GM19025 (cell line): ENCODE measurements at regions not wholly inside any gene's neighbourhood (a gene's known extent, or its start where the extent isn't known, plus 50 kb on each side); places are given as distances from the start of the nearest gene placed in this dataset.
"Not testable (repeated sequence)": the region's sequence is repeated elsewhere in the genome, so short reads cannot be mapped to it uniquely, and the experiment has no call there.

Experiments used
- ATAC-seq: cut with Tn5 transposase; IDR thresholded peaks from one replicate; pipeline ENCODE4 v1.9.1; 2021; ENCODE audit warnings: mild to moderate bottlenecking, low read depth, moderate library complexity; ENCODE audit not compliant: unreplicated experiment

DNA sequence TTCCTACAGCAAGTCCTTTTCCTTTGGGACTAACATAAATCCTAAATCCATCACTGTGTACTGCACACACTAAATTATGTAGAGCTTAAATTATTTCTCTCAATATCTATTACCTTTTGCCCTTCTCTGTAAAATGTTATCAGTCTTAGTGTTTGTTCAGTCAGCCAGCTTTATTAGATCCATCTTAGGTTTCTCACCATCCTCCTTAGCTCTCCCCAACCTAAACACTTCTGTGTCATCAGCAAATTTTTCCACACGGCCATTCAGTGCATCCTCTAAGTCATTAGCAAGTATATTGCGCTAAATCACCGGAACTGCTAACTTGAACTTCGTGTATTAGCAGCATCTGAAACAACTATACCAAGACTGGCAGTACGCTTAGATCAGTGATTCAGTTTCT lies 142.1 kb upstream of the ZNF438 start:
- ATAC-seq: no peak

DNA sequence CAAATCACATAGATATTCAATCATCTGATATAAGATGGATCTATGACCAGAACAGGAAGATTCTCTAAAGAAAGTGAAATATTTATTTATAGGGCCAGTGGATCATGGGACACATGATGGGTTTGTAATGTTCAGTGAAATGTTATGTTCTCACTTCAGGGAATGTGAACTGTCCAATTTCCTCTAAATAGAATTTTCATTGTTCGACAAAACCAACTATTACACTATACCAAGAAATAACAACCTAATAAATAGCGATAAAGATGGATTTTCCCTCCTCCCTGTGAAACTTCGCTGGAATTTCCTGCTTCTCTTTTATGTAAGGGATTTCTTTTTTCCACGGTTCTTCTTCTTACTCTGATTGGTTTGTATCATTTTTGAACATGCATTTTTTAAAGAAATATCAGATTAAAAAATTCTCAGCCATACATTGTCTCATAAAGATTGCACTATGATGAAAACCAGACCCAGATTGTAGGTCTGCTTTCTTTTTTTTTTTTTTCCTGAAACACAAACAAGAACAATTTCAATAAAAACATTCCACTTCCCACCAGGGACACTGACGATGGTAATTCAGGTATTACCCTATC lies 139.8 kb upstream of the ZEB1 start:
- no peak for ATAC-seq

DNA sequence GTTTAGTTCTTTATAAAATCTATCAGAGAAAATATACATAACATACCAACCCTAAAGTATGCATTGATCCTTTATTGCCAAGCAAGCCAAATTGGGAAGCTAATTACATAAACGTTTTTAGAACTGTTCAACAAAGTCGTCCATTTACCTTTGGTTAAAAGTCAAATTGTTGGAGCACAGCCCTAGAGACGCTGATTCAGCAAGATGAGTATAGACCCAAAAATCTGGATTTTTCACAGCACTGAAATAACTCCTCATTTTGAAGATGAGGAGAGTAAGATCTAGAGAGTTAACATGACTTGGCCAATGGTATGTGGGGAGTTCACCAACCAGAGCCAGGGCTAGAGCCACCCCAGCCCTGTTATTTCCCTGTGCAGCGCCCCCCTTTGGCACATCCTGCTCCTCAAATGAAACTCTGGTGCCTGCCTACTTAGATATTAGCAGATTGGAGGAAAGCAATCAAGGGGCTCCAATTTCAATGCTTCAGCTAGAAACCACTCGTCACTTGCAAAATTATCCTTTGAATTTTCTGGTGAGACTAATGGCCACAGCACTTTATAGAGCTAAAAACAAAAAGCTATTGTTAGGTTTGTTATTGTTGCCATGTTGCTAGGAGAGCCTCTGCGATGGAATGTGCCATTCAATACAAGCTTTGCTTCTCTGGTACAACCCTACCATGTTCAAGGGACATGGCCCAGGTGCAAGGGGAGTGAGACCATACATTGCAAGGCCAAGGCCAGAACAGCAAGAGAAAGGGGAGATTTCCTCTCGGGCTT lies 132.6 kb upstream of the ZEB1 start:
- no peak for ATAC-seq

DNA sequence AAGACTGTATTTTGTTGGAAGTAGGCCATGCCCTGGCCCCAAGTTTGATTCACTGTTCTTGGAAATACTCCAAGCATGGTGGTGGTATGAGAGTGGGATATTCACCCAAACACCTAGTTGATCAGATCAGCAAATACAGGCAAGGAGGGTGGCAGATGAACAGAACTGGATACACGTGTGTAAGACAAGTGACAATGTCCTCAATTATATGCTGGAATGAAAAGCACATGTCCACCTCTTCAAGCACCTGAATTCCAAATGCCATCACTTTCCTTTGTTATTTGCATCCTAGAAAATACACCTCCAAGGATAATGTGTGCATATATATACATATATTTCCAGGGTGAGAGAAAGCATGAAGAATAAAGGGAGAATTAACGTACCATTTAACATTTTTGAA lies 131.8 kb upstream of the ZEB1 start:
- no peak for ATAC-seq

DNA sequence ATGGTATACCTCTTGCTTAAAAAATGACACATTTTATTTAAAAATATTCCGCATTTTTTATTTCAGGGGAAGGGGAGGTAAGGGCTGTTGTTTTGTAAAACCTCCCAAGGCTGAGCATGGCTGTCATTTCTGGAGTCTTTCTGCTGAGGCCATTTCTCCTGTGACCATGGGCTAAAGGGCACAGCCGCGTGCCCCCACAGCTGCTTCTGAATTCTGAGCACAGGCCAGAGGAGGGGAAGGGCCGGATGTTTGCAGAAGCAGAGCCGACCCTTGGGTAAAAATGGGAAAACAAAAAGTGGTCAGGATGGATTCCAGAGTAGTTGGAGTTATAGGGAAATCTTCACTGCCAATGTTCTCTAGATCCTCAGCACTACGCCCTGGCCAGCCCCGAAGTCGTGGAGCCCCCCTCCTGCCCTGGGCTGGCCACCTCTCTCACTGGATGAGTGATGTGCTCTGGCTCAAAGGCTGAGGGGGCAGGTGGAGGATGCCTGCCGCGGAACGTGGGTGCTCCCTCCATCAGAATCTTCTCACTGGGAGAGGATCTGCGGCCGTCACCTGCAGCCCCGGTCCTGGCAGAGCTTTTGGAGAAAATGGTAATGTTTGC lies 131.3 kb upstream of the ZEB1 start:
- ATAC-seq: no peak

DNA sequence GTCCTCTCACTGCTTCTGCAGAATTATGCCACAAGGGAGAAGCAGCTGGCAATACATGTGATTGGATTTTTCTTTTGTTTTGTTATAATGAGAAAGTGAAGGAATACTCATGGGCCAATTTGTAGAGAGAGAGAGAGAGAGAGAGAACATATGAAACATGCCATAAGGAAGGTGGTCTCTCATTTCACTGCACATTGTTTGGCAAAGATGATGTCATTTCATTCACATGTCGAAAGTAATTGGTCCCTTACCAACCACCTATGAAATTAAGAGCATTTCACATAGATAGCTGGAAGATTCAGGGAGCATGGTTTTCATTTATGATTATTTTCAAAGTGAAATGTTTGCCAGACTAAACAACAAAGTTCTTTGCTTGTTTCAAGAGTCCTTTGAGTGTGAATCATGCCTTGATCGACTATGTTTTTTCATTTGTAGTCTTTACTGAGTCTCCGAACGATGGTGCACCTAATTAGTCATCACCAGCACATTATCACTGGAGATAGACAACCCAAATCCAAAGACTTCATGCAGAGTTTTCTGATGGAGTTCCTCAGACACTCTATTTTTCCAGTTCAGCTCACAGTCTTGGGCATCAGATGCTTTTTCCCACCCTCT lies 130.1 kb upstream of the ZEB1 start:
- ATAC-seq: no peak

DNA sequence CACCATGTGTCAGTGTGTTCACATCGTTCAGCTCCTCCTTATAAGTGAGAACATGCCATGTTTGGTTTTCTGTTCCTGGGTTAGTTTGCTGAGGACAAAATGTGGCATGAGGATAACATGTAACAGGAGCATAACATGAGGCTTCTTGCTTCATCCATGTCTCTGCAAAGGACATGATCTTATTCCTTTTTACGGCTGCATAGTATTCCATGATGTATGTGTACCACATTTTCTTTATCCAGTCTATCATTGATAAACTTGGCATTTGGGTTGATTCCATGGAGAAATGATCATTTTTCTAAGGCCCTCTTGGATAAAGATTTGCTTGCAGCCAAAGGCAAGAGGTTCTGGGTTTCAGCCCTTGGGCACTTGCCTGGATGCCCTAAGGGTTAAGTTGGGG lies 128.5 kb upstream of the ZEB1 start:
- no peak for ATAC-seq

DNA sequence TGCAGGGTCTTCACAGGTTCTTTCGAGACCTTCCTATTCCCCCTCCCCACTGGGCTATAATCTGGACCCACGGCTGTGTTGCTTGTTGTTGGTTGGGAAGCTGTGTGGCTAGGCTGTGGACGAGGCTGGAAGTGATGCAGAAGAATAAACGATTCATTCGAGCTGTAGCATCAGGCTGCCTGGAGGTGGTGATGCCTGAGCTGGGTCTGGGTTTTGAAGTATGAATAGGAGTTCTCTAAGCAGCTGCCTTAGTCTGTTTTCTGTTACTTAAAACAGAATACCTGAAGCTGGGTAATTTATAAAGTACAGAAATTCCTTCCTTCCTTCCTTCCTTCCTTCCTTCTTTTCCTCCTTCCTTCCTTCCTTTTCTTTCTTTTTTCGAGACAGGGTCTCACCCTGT lies 126.5 kb upstream of the ZEB1 start:
- ATAC-seq: no peak

DNA sequence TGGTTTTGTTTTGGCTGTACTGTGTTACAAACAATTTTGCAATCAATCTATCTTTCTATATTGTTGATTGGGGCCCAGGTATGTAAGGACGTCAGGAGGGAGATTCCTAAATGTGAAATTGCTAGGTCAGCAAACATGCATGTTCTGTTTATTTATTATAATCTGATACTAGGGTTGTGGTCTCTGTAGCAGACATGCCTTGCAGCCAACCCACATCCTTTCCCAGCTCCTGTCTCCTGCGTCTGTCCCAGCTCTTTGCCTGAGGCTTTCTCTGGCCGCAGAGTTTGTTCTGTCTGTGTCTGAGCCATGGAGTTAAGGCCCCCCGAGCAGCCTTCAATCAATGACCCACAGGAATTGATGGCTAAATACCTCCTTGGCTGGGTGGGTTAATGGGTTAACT lies 124.0 kb upstream of the ZEB1 start:
- ATAC-seq: no peak

DNA sequence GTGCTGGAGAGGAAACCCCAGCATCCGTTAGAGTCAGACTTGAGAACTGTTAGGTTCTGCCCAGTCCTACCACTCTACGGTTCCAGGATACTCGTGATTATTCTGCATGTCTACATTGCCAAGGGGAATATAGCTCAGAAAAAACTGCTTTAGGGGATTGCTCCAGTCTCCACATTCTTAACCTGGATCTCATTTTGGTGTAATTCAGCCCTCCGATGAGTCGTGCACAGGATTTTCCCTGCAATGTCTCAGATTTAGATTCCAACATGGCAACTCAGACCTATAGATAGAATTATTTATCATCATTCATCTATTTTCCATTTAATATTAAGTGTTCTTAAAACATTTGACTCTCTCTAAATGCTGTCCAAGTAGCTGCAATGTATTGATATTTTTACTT lies 121.1 kb upstream of the ZEB1 start:
- no peak for ATAC-seq

DNA sequence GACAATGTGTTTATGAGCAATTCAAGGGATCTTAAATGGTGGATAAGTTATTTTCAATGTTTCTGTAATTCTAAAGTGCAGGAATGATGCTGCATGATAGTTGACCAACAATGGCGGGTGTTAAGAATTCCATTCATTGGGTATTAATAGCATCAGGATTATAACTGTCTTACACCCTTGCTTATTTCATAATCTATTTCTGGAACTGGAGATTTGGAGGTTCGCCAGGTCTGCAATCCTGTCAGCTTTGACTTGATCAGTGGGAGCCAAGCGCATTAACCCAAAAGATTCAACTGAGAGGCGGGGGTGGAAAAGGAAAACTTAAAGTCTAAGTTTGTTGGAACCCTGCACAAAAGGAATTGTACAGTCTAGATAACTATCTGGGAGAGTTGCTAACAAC lies 114.9 kb upstream of the ZEB1 start:
- ATAC-seq: no peak

DNA sequence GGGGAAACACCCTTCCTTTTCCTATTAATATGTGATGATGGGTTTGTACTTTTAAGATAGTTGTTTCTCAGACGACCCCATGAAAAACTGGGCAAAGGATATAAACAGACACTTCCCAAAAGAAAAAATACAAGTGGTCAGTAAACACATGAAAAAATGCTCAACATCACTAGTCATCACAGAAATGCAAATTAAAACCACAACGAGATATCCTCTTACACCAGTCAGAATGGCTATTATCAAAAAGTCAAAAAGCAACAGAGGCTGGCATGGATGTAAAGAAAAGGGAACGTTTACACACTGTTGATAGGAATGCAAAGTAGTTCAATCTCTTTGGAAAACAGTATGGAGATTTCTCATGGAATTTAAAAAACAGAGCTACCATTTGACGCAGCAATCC lies 111.4 kb upstream of the ZEB1 start:
- ATAC-seq: no peak

DNA sequence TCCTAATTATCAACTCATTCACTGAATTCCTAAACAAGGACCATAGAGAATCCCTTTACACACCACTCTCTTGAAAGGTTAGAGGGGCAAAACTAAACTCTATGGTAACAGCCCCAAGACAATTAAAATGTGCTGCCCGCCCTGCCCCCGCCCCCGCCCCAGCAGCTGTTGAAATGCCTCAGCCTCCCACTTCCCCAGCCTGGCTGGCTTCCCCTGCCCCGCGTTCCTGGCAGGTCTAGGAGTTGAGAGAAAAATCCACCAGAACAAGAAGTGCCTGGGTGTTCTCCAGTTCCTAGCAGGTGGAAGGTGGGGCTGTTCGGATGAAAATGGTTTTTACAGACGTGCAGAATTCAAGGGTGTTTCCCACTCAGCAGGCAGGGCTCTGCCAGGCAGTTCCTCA lies 109.5 kb upstream of the ZEB1 start:
- ATAC-seq: no peak

DNA sequence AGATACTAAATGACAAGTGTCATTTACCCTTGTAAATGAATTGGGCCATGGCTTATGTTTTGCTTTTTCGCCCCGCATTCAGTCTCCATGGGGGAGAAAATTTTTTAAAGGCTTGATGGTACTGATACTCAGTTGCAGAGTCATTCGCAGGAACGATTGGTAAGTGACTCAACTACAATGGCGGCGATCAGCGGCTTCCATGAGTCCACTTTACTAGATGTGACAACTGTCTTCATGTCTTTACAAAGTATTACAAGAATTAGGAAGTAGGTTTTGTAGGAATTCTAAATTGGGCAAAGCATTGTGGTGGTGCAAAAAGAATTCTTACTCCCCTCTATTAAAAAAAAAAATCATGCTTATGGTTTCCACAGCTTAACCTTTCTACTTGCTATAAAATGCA lies 108.8 kb upstream of the ZEB1 start:
- no peak for ATAC-seq

DNA sequence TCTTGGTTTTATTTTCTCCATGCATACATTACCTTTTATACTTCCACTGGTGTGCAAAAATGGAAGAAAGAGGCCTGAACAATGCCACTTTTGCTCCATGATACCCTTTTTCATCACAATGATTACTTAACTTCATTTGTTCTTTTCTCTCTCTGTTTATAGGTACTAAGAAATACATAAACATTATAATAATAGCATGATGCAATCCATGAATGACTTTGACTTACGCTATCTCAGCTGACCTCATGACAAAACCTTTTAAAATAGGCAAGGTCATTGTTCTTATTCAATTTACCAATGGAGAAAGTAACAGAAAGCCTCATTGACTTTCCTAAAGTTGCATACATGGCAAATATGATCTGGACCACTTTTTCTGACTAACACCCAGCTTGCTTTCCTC lies 105.1 kb upstream of the ZEB1 start:
- no peak for ATAC-seq

DNA sequence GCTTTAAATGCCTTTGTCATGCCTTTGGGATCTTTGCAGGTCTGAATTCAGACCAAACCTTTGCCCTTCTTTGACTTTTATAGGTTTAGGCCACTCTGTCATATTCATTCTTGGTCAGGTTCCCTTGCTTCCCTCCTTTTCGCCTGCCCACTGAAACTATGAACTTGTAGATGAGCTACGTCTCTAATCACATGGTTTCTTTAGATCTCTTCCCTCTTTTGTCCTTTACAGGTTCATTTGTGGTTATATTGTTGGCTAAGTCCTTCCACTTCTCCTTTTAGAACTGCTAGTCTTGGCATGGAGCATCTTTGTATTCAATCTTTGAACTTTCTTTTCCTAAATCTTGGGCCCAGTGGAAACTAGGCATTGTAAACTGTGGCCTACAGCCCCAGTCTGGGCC lies 104.0 kb upstream of the ZEB1 start:
- no peak for ATAC-seq

DNA sequence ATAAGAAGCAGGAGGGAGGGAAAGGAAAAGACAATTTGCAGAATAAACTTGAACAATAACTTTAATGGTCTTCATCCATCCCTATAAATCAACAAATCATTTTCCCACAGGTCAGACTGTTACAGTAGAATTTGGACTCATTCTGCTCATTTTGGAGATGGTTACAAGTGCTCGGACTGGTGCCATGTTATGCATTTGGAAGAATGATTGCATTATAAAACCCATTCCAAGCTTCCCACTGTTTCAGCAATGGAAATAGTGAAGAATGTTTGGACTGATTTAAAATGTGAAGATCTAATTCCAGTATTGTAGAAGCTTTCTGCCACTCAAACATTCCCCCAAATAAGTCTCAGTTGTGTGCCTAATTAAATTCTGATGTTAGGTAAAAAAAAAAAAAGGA lies 99.7 kb upstream of the ZEB1 start:
- ATAC-seq: no peak

DNA sequence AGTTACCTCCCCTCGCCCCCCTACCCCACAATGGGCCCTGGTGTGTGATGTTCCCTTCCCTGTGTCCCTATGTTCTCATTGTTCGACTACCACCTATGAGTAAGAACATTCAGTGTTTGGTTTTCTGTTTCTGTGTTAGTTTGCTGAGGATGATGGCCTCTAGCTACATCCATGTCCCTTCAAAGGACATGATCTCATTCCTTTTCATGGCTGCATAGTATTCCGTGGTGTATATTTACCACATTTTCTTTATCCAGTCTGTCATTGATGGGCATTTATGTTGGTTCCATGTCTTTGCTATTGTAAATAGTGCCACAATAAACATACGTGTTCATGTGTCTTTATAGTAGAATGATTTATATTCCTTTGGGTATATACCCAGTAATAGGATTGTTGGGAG lies 90.2 kb upstream of the ZEB1 start:
- not testable (repeated sequence) for ATAC-seq

DNA sequence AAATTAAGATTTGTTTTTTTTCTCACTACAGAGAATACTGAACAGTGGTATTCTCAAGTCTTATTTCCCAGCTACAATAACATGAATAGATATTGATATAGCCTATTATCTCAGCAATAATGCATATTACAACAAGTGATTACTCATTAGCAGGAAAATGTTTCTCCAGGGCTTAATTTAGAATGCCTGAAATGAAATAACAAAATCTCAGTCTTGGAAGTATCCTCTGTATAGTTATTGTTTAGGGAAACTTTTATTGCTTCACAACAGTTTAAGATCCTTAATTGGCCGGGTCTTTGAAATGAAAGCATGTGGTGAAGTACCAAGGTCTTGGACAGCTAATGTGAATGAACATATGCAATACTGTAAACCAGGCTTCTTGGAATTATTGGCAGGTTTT lies 79.1 kb upstream of the ZEB1 start:
- ATAC-seq: no peak

DNA sequence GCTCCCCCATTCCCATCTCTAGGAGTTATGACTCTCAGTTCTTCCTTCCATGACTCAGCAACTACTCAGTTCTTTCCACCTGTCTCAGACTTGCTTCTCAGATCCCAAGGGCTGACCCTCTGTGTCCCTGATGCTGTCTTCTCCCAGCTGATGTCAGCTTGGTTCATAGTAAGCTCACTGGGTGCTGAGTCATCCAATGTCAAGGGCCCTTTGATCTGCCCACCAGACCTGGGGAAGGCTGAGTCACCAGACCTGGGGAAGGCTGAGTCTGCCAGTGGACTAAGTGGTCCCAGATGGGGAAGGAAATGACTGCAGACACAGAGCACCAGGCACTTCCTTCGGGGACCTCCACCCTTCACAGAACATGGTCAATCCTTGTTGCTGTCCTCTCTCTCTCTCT lies 76.1 kb upstream of the ZEB1 start:
- ATAC-seq: no peak

DNA sequence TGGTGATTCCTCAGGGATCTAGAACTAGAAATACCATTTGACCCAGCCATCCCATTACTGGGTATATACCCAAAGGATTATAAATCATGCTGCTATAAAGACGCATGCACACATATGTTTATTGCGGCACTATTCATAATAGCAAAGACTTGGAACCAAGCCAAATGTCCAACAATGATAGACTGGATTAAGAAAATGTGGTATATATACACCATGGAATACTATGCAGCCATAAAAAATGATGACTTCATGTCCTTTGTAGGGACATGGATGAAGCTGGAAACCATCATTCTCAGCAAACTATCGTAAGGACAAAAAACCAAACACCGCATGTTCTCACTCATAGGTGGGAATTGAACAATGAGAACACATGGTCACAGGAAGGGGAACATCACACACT lies 67.9 kb upstream of the ZEB1 start:
- ATAC-seq: not testable (repeated sequence)

DNA sequence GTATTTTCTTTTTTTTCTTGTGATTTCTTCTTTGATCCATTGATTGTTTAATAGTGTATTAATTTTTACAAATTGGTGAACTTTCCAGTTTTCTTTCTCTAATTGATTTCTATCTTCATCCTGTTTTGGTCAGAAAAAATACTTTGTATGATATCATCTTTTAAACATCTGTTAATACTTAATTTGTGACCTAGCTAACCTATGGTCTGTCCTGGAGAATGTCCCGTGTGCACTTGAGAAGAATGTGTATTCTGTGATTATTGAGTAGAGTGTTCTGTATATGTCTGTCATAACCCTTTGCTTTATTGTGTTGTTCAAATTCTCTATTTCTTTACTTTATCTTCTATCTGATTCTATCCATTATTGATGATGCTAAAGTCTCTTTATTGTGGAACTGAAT lies 65.8 kb upstream of the ZEB1 start:
- ATAC-seq: no peak
